ENCODE measurements at regions not wholly inside any gene's neighbourhood (a gene's known extent, or its start where the extent isn't known, plus 50 kb on each side); places are given as distances from the start of the nearest gene placed in this dataset.

DNA sequence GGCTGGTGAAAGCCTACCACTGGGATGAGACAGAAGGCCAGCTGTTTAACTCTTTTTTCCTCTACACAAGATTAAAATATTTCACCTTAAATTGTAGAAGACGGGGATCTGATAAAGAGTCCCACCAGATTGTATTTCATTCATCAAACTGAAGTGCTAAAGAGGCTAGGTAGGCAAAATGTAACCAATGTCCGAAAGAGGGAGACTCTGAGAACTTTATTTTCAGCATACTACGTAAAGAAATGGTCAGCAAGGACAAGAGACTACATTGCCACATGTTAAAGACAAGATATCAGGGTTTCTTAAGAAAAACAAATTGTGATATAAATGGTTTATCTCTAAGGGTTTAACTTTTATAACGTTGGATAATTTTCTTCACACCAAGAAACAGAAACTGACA is 71.6 kb upstream of the INPP4B start (continued):
- TF ChIP-seq HDAC2 (IDR thresholded peaks at IDR 0.05) = no peak
- TF ChIP-seq SMAD5 (IDR thresholded peaks at IDR 0.05; ENCODE audit: low read depth) = no peak
- TF ChIP-seq NFXL1 (IDR thresholded peaks at IDR 0.05; ENCODE audit: borderline replicate concordance) = no peak

DNA sequence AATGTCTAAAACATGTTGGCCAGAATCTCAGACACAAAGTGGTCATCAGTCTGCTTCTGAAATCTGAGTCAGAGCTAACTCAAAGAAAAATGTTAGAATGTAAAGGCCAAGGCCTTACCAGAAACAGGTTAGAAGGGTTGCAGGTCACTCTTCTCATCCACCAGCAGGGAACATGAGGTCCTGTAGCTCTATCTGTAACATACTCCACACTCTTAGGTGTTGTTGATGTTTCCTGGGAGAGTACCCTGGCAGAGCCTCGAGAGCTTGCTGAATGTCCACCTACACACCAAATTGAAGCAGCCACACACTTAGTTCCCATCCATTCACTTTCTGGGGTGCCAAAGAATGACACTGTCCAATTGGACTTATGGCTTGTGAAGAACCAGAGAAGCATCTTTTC is 76.6 kb upstream of the INPP4B start:
- Histone ChIP-seq H3K9ac (ENCODE audit: control insufficient read depth, insufficient read depth, low read length) (no peak overlapping the region), H3K4me3 (no peak overlapping the region), H3K36me3 (ENCODE audit: control insufficient read depth in 2 of 2, insufficient read depth in 2 of 2, low read length in 1 of 2) (no peaks in the 10 kb centered on the region), H3K9me3 (replicated peaks; ENCODE audit: control insufficient read depth, insufficient read depth, low read length) (no peaks in the 10 kb centered on the region), H2AFZ (ENCODE audit: control insufficient read depth, low read depth, low read length) (no peak overlapping the region), H3K4me2 (ENCODE audit: control insufficient read depth, insufficient read depth) (no peak overlapping the region), H3K4me1 (ENCODE audit: control insufficient read depth, insufficient read depth, low read length) (no peaks in the 10 kb centered on the region), H4K20me1 (ENCODE audit: control insufficient read depth, insufficient read depth) (no peaks in the 10 kb centered on the region), H3K79me2 (ENCODE audit: control insufficient read depth, insufficient read depth, low read length) (no peaks in the 10 kb centered on the region), H3K27me3 (replicated peaks in 1 of 2; ENCODE audit: control insufficient read depth in 2 of 2, insufficient read depth in 2 of 2, low read length in 1 of 2) (no peaks in the 10 kb centered on the region), H3K27ac (ENCODE audit: control insufficient read depth, insufficient read depth) (no peak overlapping the region)
- RAD21 ChIA-PET (ENCODE audit: unreplicated experiment) = no interaction called here
- DNase-seq (ENCODE audit: low read depth, low spot score) (no peak), ATAC-seq (no peak), FAIRE-seq (no peak)
- CTCF ChIA-PET = no interaction called here
- POLR2A ChIA-PET = no interaction called here
- intact Hi-C loops (cut with micrococcal nuclease; ENCODE audit: unreplicated experiment) (no loop called here), in situ Hi-C loops (cut with MboI) (no loop called here)
- no TSS peak for BruUV-seq (replicated peaks)
- SMC1A ChIA-PET (ENCODE audit: uncharacterized antibody, unreplicated experiment) = interaction anchor here (0.8 kb wide), 1 partner anchor 603 kb away, joined by 3 read pairs; no protein-coding TSS in a partner anchor
- 0% methylated on average over 1 of the region's 1 CpG for WGBS (ENCODE audit: insufficient coverage, insufficient replicate concordance, low lambda C conversion rate, missing lambda C conversion rate)
- TF ChIP-seq PKNOX1 (IDR thresholded peaks at IDR 0.05) (no peak), CBFB (IDR thresholded peaks at IDR 0.05; ENCODE audit: low read depth) (no peak), NBN (IDR thresholded peaks at IDR 0.05) (no peak), SMAD1 (IDR thresholded peaks at IDR 0.05; ENCODE audit: low read depth, partially characterized antibody) (no peak), ZNF217 (IDR thresholded peaks at IDR 0.05) (no peak), ZBTB33 (IDR thresholded peaks at IDR 0.05) (no peak), BHLHE40 (IDR thresholded peaks at IDR 0.05; ENCODE audit: borderline replicate concordance in 1 of 2, low read depth in 2 of 2, low read length in 1 of 2) (no peak), FOXK2 (IDR thresholded peaks at IDR 0.05) (no peak), HDGF (IDR thresholded peaks at IDR 0.05) (no peak), POLR2A (IDR thresholded peaks at IDR 0.05; ENCODE audit: low read depth, low read length) (no peak), USF2 (IDR thresholded peaks at IDR 0.05; ENCODE audit: borderline replicate concordance, low read depth, low read length) (no peak)
- TF ChIP-seq, protein P1, sequence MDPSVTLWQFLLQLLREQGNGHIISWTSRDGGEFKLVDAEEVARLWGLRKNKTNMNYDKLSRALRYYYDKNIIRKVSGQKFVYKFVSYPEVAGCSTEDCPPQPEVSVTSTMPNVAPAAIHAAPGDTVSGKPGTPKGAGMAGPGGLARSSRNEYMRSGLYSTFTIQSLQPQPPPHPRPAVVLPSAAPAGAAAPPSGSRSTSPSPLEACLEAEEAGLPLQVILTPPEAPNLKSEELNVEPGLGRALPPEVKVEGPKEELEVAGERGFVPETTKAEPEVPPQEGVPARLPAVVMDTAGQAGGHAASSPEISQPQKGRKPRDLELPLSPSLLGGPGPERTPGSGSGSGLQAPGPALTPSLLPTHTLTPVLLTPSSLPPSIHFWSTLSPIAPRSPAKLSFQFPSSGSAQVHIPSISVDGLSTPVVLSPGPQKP (IDR thresholded peaks at IDR 0.05; ENCODE audit: low read depth, low read length) = no peak
- TF ChIP-seq, protein P2, sequence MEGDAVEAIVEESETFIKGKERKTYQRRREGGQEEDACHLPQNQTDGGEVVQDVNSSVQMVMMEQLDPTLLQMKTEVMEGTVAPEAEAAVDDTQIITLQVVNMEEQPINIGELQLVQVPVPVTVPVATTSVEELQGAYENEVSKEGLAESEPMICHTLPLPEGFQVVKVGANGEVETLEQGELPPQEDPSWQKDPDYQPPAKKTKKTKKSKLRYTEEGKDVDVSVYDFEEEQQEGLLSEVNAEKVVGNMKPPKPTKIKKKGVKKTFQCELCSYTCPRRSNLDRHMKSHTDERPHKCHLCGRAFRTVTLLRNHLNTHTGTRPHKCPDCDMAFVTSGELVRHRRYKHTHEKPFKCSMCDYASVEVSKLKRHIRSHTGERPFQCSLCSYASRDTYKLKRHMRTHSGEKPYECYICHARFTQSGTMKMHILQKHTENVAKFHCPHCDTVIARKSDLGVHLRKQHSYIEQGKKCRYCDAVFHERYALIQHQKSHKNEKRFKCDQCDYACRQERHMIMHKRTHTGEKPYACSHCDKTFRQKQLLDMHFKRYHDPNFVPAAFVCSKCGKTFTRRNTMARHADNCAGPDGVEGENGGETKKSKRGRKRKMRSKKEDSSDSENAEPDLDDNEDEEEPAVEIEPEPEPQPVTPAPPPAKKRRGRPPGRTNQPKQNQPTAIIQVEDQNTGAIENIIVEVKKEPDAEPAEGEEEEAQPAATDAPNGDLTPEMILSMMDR (IDR thresholded peaks at IDR 0.05 in 2 of 3, conservative IDR thresholded peaks at IDR 0.05 in 1 of 3; ENCODE audit: control insufficient read depth in 2 of 3, extremely low read depth in 1 of 3, insufficient read depth in 1 of 3, low read depth in 3 of 3, low read length in 3 of 3) = no peak
